Hepatocyte (in vitro differentiated cells): ENCODE measurements at regions not wholly inside any gene's neighbourhood (a gene's known extent, or its start where the extent isn't known, plus 50 kb on each side); places are given as distances from the start of the nearest gene placed in this dataset.

Experiments used
- CTCF ChIP-seq: fragments of 200-600 bp; sonication (generic); IDR thresholded peaks from 2 replicates; pipeline ENCODE4 v1.5.1; 2016; ENCODE audit warnings: antibody characterized with exemption, mild to moderate bottlenecking; ENCODE audit not compliant: poor library complexity
- EZH2 ChIP-seq: fragments of 200-600 bp; sonication (generic); IDR thresholded peaks from 2 replicates; pipeline ENCODE4 v1.6.1; 2016; ENCODE audit warnings: antibody characterized with exemption, mild to moderate bottlenecking, borderline replicate concordance
- EZH2phosphoT487 ChIP-seq: fragments of 200-600 bp; sonication (generic); IDR thresholded peaks from one replicate; pipeline ENCODE4 v1.6.1; 2018; ENCODE audit warnings: antibody characterized with exemption, mild to moderate bottlenecking, low read depth, moderate library complexity; ENCODE audit not compliant: unreplicated experiment, severe bottlenecking

- TF ChIP-seq EZH2 = no peak
- no peak for TF ChIP-seq CTCF
- TF ChIP-seq EZH2phosphoT487 = no peak
These were observed 54.0 kb upstream of the SNX9 start for GRCh38 chr6:157768863-157769551.
